H9 (cell line): ENCODE measurements at regions not wholly inside any gene's neighbourhood (a gene's known extent, or its start where the extent isn't known, plus 50 kb on each side); places are given as distances from the start of the nearest gene placed in this dataset.

Source experiments
- DNase-seq: peaks from one replicate; pipeline ENCODE4 v3.0.0-alpha.2; 2017
- H2AFZ ChIP-seq: one replicate; pipeline ENCODE4 v1.6.1; 2013; ENCODE audit warnings: mild to moderate bottlenecking, low read length, control low read depth, moderate library complexity
- H2AK5ac ChIP-seq: 2 replicates; pipeline ENCODE4 v1.6.1; 2013; ENCODE audit warnings: low read length, control low read depth, mixed read lengths; ENCODE audit not compliant: insufficient read length
- H2BK120ac ChIP-seq: one replicate; pipeline ENCODE4 v1.6.1; 2013; ENCODE audit warnings: low read depth, mild to moderate bottlenecking, low read length, control low read depth, inconsistent platforms; ENCODE audit not compliant: poor library complexity, severe bottlenecking
- H2BK12ac ChIP-seq: 2 replicates; pipeline ENCODE4 v1.6.1; 2013; ENCODE audit warnings: low read length, control low read depth, mixed read lengths, low read depth; ENCODE audit not compliant: insufficient read length
- H2BK15ac ChIP-seq: 2 replicates; pipeline ENCODE4 v1.6.1; 2013; ENCODE audit warnings: low read depth, low read length, control low read depth
- H2BK20ac ChIP-seq: one replicate; pipeline ENCODE4 v1.6.1; 2013; ENCODE audit warnings: low read depth, mild to moderate bottlenecking, low read length, control low read depth, inconsistent platforms; ENCODE audit not compliant: poor library complexity, severe bottlenecking
- H2BK5ac ChIP-seq: 2 replicates; pipeline ENCODE4 v1.6.1; 2013; ENCODE audit warnings: low read length, control low read depth, mixed read lengths; ENCODE audit not compliant: insufficient read length
- H3K14ac ChIP-seq: 2 replicates; pipeline ENCODE4 v1.6.1; 2013; ENCODE audit warnings: low read length, control low read depth; ENCODE audit not compliant: insufficient read depth
- H3K18ac ChIP-seq: 2 replicates; pipeline ENCODE4 v1.6.1; 2013; ENCODE audit warnings: low read depth, mild to moderate bottlenecking, mixed read lengths, low read length, control low read depth; ENCODE audit not compliant: insufficient read length
- H3K23ac ChIP-seq: 2 replicates; pipeline ENCODE4 v1.6.1; 2013; ENCODE audit warnings: low read length, control low read depth, mixed read lengths, low read depth; ENCODE audit not compliant: insufficient read length
- H3K23me2 ChIP-seq: 2 replicates; pipeline ENCODE4 v1.6.1; 2013; ENCODE audit warnings: low read depth, mild to moderate bottlenecking, mixed read lengths, low read length, control low read depth; ENCODE audit not compliant: insufficient read length, poor library complexity, severe bottlenecking
- H3K27ac ChIP-seq: 2 replicates; pipeline ENCODE4 v1.5.1; 2013; ENCODE audit warnings: low read length, control low read depth, mixed read lengths, low read depth; ENCODE audit not compliant: insufficient read length
- H3K27me3 ChIP-seq: 2 replicates; pipeline ENCODE4 v1.6.1; 2013; ENCODE audit warnings: low read length, control low read depth, inconsistent platforms; ENCODE audit not compliant: insufficient read depth
- H3K4ac ChIP-seq: 2 replicates; pipeline ENCODE4 v1.6.1; 2013; ENCODE audit warnings: low read depth, mild to moderate bottlenecking, control low read depth, inconsistent platforms, low read length, moderate library complexity
- H3K4me1 ChIP-seq: 2 replicates; pipeline ENCODE4 v1.6.1; 2013; ENCODE audit warnings: low read length, control low read depth, inconsistent platforms; ENCODE audit not compliant: insufficient read depth
- H3K4me2 ChIP-seq: 2 replicates; pipeline ENCODE4 v1.6.1; 2013; ENCODE audit warnings: low read length, control low read depth, mixed read lengths; ENCODE audit not compliant: insufficient read length, insufficient read depth
- H3K56ac ChIP-seq: 2 replicates; pipeline ENCODE4 v1.6.1; 2013; ENCODE audit warnings: low read depth, mild to moderate bottlenecking, mixed read lengths, low read length, control low read depth; ENCODE audit not compliant: insufficient read length
- H3K79me1 ChIP-seq: 2 replicates; pipeline ENCODE4 v1.6.1; 2013; ENCODE audit warnings: low read depth, mild to moderate bottlenecking, moderate library complexity, low read length, control low read depth, inconsistent platforms; ENCODE audit not compliant: insufficient read depth, poor library complexity, severe bottlenecking
- H3K79me2 ChIP-seq: 2 replicates; pipeline ENCODE4 v1.6.1; 2013; ENCODE audit warnings: low read length, control low read depth, inconsistent platforms; ENCODE audit not compliant: insufficient read depth
- H3K9ac ChIP-seq: 2 replicates; pipeline ENCODE4 v1.6.1; 2013; ENCODE audit warnings: low read length, control low read depth, mixed read lengths; ENCODE audit not compliant: insufficient read length; ENCODE audit errors: extremely low read depth
- H3K9me3 ChIP-seq: one replicate; pipeline ENCODE4 v1.6.1; 2013; ENCODE audit warnings: low read depth, low read length, inconsistent platforms; ENCODE audit not compliant: control insufficient read depth
- H3T11ph ChIP-seq: one replicate; pipeline ENCODE4 v1.6.1; 2013; ENCODE audit warnings: mild to moderate bottlenecking, low read length, control low read depth, inconsistent platforms
- H4K20me1 ChIP-seq: one replicate; pipeline ENCODE4 v1.6.1; 2013; ENCODE audit not compliant: control insufficient read depth, insufficient read length, insufficient read depth
- H4K5ac ChIP-seq: 2 replicates; pipeline ENCODE4 v1.6.1; 2013; ENCODE audit warnings: low read depth, mild to moderate bottlenecking, mixed read lengths, low read length, control low read depth; ENCODE audit not compliant: insufficient read length
- H4K8ac ChIP-seq: replicated peaks from 2 replicates; pipeline ENCODE4 v1.6.1; 2013; ENCODE audit warnings: low read length, control low read depth, mixed read lengths, low read depth; ENCODE audit not compliant: insufficient read length
- H4K91ac ChIP-seq: 2 replicates; pipeline ENCODE4 v1.6.1; 2013; ENCODE audit warnings: low read depth, mild to moderate bottlenecking, moderate library complexity, mixed read lengths, low read length, control low read depth; ENCODE audit not compliant: insufficient read length
- H3K27ac Mint-ChIP-seq, 3 experiments: 2 replicates in 2 of 3; 3 replicates in 1 of 3; pipeline ENCODE4 v1.8.0; 2020 to 2021; ENCODE audit warnings: mixed read lengths in 3 of 3, mild to moderate bottlenecking in 1 of 3, moderate library complexity in 1 of 3
- H3K27me3 Mint-ChIP-seq: 2 replicates; pipeline ENCODE4 v1.8.0; 2021; ENCODE audit warnings: low read depth, mild to moderate bottlenecking, moderate library complexity, mixed read lengths
- H3K36me3 Mint-ChIP-seq, 3 experiments: 2 replicates in 2 of 3; 3 replicates in 1 of 3; pipeline ENCODE4 v1.8.0; 2020 to 2021; ENCODE audit warnings: low read depth in 3 of 3, mixed read lengths in 3 of 3; ENCODE audit not compliant: insufficient read depth in 1 of 3
- H3K4me1 Mint-ChIP-seq, 2 experiments: 2 replicates each; pipeline ENCODE4 v1.8.0; 2020; ENCODE audit warnings: mixed read lengths in 2 of 2
- H3K4me3 Mint-ChIP-seq, 2 experiments: 2 replicates in 1 of 2; 3 replicates in 1 of 2; pipeline ENCODE4 v1.8.0; 2020 to 2021; ENCODE audit warnings: mild to moderate bottlenecking in 2 of 2, mixed read lengths in 2 of 2, moderate library complexity in 1 of 2
- H3K9me3 Mint-ChIP-seq, 2 experiments: 2 replicates in 1 of 2; 3 replicates in 1 of 2; pipeline ENCODE4 v1.8.0; 2020; ENCODE audit warnings: mild to moderate bottlenecking in 2 of 2, mixed read lengths in 2 of 2, moderate library complexity in 1 of 2
- CTCF ChIP-seq: fragments of 200-600 bp; sonication (generic); conservative IDR thresholded peaks from 3 replicates; pipeline ENCODE4 v1.8.0; 2021; ENCODE audit warnings: antibody characterized with exemption, mild to moderate bottlenecking
- WGBS: extraction: QIAGEN DNeasy Blood & Tissue Kit; methylation state at CpG from one replicate; pipeline ENCODE4 v1.1.7; 2013; ENCODE audit warnings: missing lambda C conversion rate, low lambda C conversion rate, mixed read lengths; ENCODE audit not compliant: insufficient read length; ENCODE audit errors: extremely low coverage; 5-methylcytosine and 5-hydroxymethylcytosine counted together

DNA sequence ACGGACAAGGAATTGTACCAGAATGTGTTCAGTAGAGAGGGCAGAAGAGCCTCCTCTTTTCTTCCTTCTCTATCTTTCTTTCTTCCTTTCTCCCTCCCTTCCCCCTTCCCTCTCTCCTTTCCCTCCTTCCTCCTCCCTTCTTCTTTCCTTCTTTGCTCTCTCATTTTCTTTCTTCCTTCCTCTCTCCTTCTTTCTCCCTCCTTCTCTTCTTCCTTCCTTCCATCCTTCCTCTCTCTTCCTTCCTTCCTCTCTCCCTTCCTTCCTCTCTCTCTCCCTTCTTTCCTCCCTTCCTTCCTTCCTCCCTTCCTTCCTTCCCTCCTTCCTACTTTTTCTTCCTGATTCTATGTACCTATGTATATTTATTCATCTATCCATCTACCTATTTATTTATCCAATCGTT is 59.7 kb upstream of the SDK2 start:
- no peak overlapping the region for H3K18ac ChIP-seq
- H4K20me1 ChIP-seq = no peaks in the 10 kb centered on the region
- no peak overlapping the region for H4K5ac ChIP-seq
- no peak overlapping the region for H3K4me3 Mint-ChIP-seq
- no peak overlapping the region for H2AK5ac ChIP-seq
- H2AFZ ChIP-seq = no peak overlapping the region
- no peak for DNase-seq
- H3K27ac Mint-ChIP-seq = no peak overlapping the region
- H2BK20ac ChIP-seq = no peak overlapping the region
- H2BK15ac ChIP-seq = no peak overlapping the region
- no peak overlapping the region for H3K27ac ChIP-seq
- no peaks in the 10 kb centered on the region for H3K4me1 ChIP-seq
- H3K56ac ChIP-seq = no peak overlapping the region
- H3K4me1 Mint-ChIP-seq = peaks cover 0 to 3% of the 10 kb centered on the region in 2 experiments; a peak in 1 of 4 replicates
- no peak overlapping the region for H3K9ac ChIP-seq
- H2BK120ac ChIP-seq = no peak overlapping the region
- no peak overlapping the region for H3T11ph ChIP-seq
- no peak for TF ChIP-seq CTCF
- H3K27me3 Mint-ChIP-seq = peaks cover 41% of the 10 kb centered on the region
- peaks cover 0 to 5% (median 0%) of the 10 kb centered on the region in 3 experiments; a peak in 2 of 7 replicates for H3K36me3 Mint-ChIP-seq
- no peak overlapping the region for H2BK5ac ChIP-seq
- H3K23ac ChIP-seq = no peak overlapping the region
- no peak overlapping the region for H4K91ac ChIP-seq
- no peak overlapping the region for H3K14ac ChIP-seq
- no peaks in the 10 kb centered on the region for H3K9me3 ChIP-seq
- no peaks in the 10 kb centered on the region for H3K23me2 ChIP-seq
- H3K27me3 ChIP-seq = no peaks in the 10 kb centered on the region
- H3K4ac ChIP-seq = no peak overlapping the region
- peaks cover 3 to 6% of the 10 kb centered on the region in 2 experiments; a peak in 4 of 5 replicates for H3K9me3 Mint-ChIP-seq
- no peak overlapping the region for H4K8ac ChIP-seq
- H3K79me2 ChIP-seq = no peaks in the 10 kb centered on the region
- H3K79me1 ChIP-seq = no peaks in the 10 kb centered on the region
- no peak overlapping the region for H3K4me2 ChIP-seq
- no peak overlapping the region for H2BK12ac ChIP-seq
- no CpG with 5 or more reads among the region's 2 CpGs for WGBS
